Stomach (tissue), 8 donors: ENCODE measurements at regions not wholly inside any gene's neighbourhood (a gene's known extent, or its start where the extent isn't known, plus 50 kb on each side); places are given as distances from the start of the nearest gene placed in this dataset.
A peak's percentile ranks its signal among the peaks of the same experiment; 100 is the strongest.
"Not testable (repeated sequence)": the region's sequence is repeated elsewhere in the genome, so short reads cannot be mapped to it uniquely, and the experiment has no call there.

Experiments used
- DNase-seq, 2 donors: peaks; one replicate each; pipeline versions ENCODE4 v3.0.0 to v3.0.0-alpha.2; 2013 to 2019
- H3K27ac ChIP-seq, 5 donors: fragments of 200-600 bp in 4 of 5; sonication (generic) in 4 of 5; one replicate each; pipeline ENCODE4 v1.5.1; 2013 to 2019; ENCODE audit warnings: mild to moderate bottlenecking in 1 of 5, moderate library complexity in 1 of 5
- H3K27me3 ChIP-seq, 3 donors: fragments of 200-600 bp; sonication (generic); one replicate each; pipeline ENCODE4 v1.5.1; 2017 to 2019; ENCODE audit warnings: mixed run types in 1 of 3
- H3K36me3 ChIP-seq, 4 donors: fragments of 200-600 bp; sonication (generic); 1 replicate in 3 of 4; 2 replicates in 1 of 4; pipeline ENCODE4 v1.5.1; 2016 to 2019
- H3K4me1 ChIP-seq, 4 donors: fragments of 200-600 bp; sonication (generic); one replicate each; pipeline ENCODE4 v1.5.1; 2016 to 2019
- H3K4me3 ChIP-seq, 4 donors: fragments of 200-600 bp; sonication (generic) in 3 of 4; one replicate each; pipeline ENCODE4 v1.5.1; 2016 to 2019; ENCODE audit warnings: mild to moderate bottlenecking in 1 of 4
- H3K9me3 ChIP-seq, 4 donors: fragments of 200-600 bp; sonication (generic); one replicate each; pipeline ENCODE4 v1.5.1; 2016 to 2019
- EP300 ChIP-seq: sonication (generic); formaldehyde crosslinking; IDR thresholded peaks from one replicate; pipeline ENCODE4 v1.6.1; 2017; ENCODE audit warnings: antibody characterized with exemption
- POLR2A ChIP-seq, 4 donors: fragments of 450-650 bp; IDR thresholded peaks; one replicate each; pipeline ENCODE4 v1.6.1; 2016; ENCODE audit warnings: antibody characterized with exemption in 4 of 4, control low read depth in 2 of 4, mild to moderate bottlenecking in 1 of 4, moderate library complexity in 1 of 4
- POLR2AphosphoS5 ChIP-seq, 3 donors: sonication (generic); formaldehyde crosslinking; IDR thresholded peaks; one replicate each; pipeline ENCODE4 v1.6.1; 2016; ENCODE audit warnings: antibody characterized with exemption in 3 of 3
- WGBS, 5 donors: extraction: QIAGEN DNeasy Blood & Tissue Kit in 3 of 5; methylation state at CpG; one replicate each; pipeline versions ENCODE4 v1.1.5 to v1.1.7; 2013 to 2018; 5-methylcytosine and 5-hydroxymethylcytosine counted together
- intact Hi-C: fragments of 100-400 bp; cut with DNase I; formaldehyde crosslinking; loops from one replicate; pipeline ENCODE4 v1.15.1; 2023; ENCODE audit warnings: low total_unique reads
- TF ChIP-seq, protein P1 (sequence below), 7 experiments: fragments of 450-650 bp in 4 of 7; fragments of 200-600 bp in 3 of 7; sonication (generic) in 3 of 7; IDR thresholded peaks; one replicate each; pipeline ENCODE4 v1.5.1; 2016 to 2019; ENCODE audit warnings: antibody characterized with exemption in 7 of 7, control low read depth in 2 of 7, mild to moderate bottlenecking in 1 of 7
- donor health status: healthy with polysubstance abuse.
- donor health status: Bipolar disorder and iron deficiency.
- donor health status: healthy.

DNA sequence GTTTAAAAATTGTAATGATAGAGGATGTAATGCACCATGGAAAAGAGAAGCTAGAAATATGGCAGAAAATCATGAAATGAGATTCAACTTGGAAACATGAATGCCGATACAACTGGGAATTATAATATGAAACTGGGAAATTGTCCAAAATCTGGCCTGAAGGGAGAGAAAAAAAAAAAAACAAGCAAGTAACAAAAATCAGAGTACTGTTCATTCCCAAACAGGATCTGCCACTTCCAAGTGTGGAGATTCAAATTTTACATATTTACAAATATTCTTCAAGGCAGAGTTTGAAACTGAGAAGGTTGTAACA is 56.6 kb upstream of the MOCS2 start:
- intact Hi-C loops: no loop called here
- Histone ChIP-seq H3K9me3 (no peaks in the 10 kb centered on the region), H3K27me3 (no peaks in the 10 kb centered on the region), H3K27ac (no peak overlapping the region), H3K4me1 (peaks cover 0 to 54% (median 20%) of the 10 kb centered on the region in 4 donors), H3K36me3 (no peaks in the 10 kb centered on the region), H3K4me3 (no peak overlapping the region)
- WGBS, 5 donors: 32 to 50% (median 36%) methylated on average over 1 of the region's 1 CpG
- peak in 1 of 2 donors; percentile 60 for DNase-seq
- TF ChIP-seq POLR2A (IDR thresholded peaks at IDR 0.05) (no peak), POLR2AphosphoS5 (IDR thresholded peaks at IDR 0.05) (no peak), EP300 (no peak)
- TF ChIP-seq, protein P1, sequence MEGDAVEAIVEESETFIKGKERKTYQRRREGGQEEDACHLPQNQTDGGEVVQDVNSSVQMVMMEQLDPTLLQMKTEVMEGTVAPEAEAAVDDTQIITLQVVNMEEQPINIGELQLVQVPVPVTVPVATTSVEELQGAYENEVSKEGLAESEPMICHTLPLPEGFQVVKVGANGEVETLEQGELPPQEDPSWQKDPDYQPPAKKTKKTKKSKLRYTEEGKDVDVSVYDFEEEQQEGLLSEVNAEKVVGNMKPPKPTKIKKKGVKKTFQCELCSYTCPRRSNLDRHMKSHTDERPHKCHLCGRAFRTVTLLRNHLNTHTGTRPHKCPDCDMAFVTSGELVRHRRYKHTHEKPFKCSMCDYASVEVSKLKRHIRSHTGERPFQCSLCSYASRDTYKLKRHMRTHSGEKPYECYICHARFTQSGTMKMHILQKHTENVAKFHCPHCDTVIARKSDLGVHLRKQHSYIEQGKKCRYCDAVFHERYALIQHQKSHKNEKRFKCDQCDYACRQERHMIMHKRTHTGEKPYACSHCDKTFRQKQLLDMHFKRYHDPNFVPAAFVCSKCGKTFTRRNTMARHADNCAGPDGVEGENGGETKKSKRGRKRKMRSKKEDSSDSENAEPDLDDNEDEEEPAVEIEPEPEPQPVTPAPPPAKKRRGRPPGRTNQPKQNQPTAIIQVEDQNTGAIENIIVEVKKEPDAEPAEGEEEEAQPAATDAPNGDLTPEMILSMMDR (IDR thresholded peaks at IDR 0.05): no peak

- intact Hi-C loops: no loop called here
- Histone ChIP-seq H3K4me3 (no peak overlapping the region), H3K36me3 (no peaks in the 10 kb centered on the region), H3K9me3 (no peaks in the 10 kb centered on the region), H3K4me1 (peaks cover 2 to 54% (median 20%) of the 10 kb centered on the region in 4 donors), H3K27me3 (no peaks in the 10 kb centered on the region), H3K27ac (peak overlapping the region in 3 of 5 donors; percentile 36 to 55 (median 40))
- 36 to 73% (median 53%) methylated on average over 1 of the region's 1 CpG for WGBS, 5 donors
- TF ChIP-seq POLR2A (IDR thresholded peaks at IDR 0.05) (no peak), POLR2AphosphoS5 (IDR thresholded peaks at IDR 0.05) (peak in 2 of 3 donors; percentile 55 to 60), EP300 (no peak)
- DNase-seq: peak in 1 of 2 donors; percentile 26
Measured at GRCh38 chr5:53167836-53168235, 58.3 kb upstream of the MOCS2 start.

- DNase-seq: no peak
- Histone ChIP-seq H3K27me3 (no peaks in the 10 kb centered on the region), H3K27ac (no peak overlapping the region), H3K4me3 (no peak overlapping the region), H3K36me3 (no peaks in the 10 kb centered on the region), H3K9me3 (no peaks in the 10 kb centered on the region), H3K4me1 (peaks cover 1 to 45% (median 20%) of the 10 kb centered on the region in 4 donors)
- 47 to 65% (median 52%) methylated on average over 3 of the region's 3 CpGs for WGBS, 5 donors
- no peak for TF ChIP-seq POLR2A (IDR thresholded peaks at IDR 0.05)
- intact Hi-C loops: no loop called here
Measured at GRCh38 chr5:53169933-53170332, 60.4 kb upstream of the MOCS2 start.

DNA sequence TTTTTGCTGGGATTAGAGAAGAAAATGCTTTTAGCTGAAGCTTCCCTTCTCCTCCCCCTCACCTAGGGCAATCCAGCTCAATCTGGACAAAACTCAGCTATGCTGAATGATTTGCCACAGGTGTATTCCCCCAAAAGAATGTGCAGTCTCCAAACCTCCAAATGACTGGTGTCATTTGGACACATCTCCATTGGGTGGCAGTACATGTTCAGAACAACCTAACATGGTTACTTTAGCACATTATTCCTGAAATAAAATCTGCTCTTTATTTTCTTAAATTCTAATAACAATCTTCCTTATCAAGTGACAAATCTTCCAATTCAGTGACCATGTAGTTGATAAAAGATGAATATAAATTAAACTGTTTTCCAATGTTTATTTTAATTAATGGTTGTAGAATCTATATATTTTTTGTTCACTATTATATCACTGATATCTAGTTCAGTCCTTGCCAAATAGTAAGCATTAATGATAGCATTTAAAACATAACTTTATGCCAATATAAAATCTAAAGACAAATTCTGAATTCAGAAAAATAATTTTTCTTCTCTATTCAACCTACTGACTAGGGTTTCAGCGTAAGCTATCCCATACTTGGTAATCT is 61.3 kb upstream of the MOCS2 start:
- no peaks in the 10 kb centered on the region for H3K36me3 ChIP-seq
- H3K9me3 ChIP-seq: no peaks in the 10 kb centered on the region
- WGBS, 5 donors: 80 to 94% (median 86%) methylated on average over 1 of the region's 1 CpG
- TF ChIP-seq, protein P1 (IDR thresholded peaks at IDR 0.05): peak in 5 of 7 experiments; percentile 30 to 49 (median 40)
- no peak for TF ChIP-seq POLR2A (IDR thresholded peaks at IDR 0.05)
- DNase-seq: peak in 1 of 2 donors; percentile 60
- H3K27ac ChIP-seq: no peak overlapping the region
- intact Hi-C loops: no loop called here
- H3K27me3 ChIP-seq: no peaks in the 10 kb centered on the region
- H3K4me1 ChIP-seq: peaks cover 0 to 35% (median 19%) of the 10 kb centered on the region in 4 donors
- no peak overlapping the region for H3K4me3 ChIP-seq

DNA sequence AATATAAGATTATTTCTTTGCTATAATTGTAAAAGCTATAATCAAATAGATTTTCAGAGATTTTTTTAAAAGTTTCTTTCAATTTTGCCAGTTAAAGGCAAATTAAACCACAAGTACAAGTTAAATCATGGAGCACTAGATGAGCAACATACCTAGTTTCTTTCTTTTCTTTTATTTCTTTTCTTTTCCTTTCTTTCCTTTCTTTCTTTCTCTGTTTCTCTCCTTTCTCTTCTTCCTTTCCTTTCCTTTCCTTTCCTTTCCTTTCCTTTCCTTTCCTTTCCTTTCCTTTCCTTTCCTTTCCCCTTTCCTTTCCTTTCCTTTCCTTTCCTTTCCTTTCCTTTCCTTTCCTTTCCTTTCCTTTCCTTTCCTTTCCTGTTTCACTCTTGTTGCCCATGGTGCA is 62.5 kb upstream of the MOCS2 start:
- intact Hi-C loops, H3K27ac ChIP-seq, H3K4me3 ChIP-seq, H3K9me3 ChIP-seq, DNase-seq, H3K27me3 ChIP-seq, H3K36me3 ChIP-seq: not testable (repeated sequence)
- H3K4me1 ChIP-seq: peaks cover 0 to 24% (median 13%) of the 10 kb centered on the region in 4 donors

GRCh38 chr5:53172630-53173029 is 63.1 kb upstream of the MOCS2 start:
- Histone ChIP-seq H3K27ac (no peak overlapping the region), H3K36me3 (no peaks in the 10 kb centered on the region), H3K9me3 (no peaks in the 10 kb centered on the region), H3K27me3 (no peaks in the 10 kb centered on the region), H3K4me3 (no peak overlapping the region), H3K4me1 (peaks cover 0 to 19% (median 11%) of the 10 kb centered on the region in 4 donors)
- DNase-seq: no peak
- WGBS, 5 donors: 74 to 84% (median 77%) methylated on average over 5 of the region's 5 CpGs
- TF ChIP-seq, protein P1 (IDR thresholded peaks at IDR 0.05): no peak
- TF ChIP-seq POLR2A (IDR thresholded peaks at IDR 0.05): no peak
- TF ChIP-seq POLR2AphosphoS5 (IDR thresholded peaks at IDR 0.05): no peak
- TF ChIP-seq EP300: no peak
- intact Hi-C loops: no loop called here
